Gastroesophageal sphincter (tissue), 3 donors: ENCODE measurements at regions not wholly inside any gene's neighbourhood (a gene's known extent, or its start where the extent isn't known, plus 50 kb on each side); places are given as distances from the start of the nearest gene placed in this dataset.

Source experiments
- CTCF ChIP-seq, 4 experiments: fragments of 200-600 bp in 2 of 4; fragments of 450-650 bp in 2 of 4; sonication (generic) in 1 of 4; IDR thresholded peaks; one replicate each; pipeline ENCODE4 v1.5.1; 2017 to 2019; ENCODE audit warnings: antibody characterized with exemption in 4 of 4, mild to moderate bottlenecking in 2 of 4, moderate library complexity in 2 of 4
- EP300 ChIP-seq: sonication (generic); formaldehyde crosslinking; IDR thresholded peaks from one replicate; pipeline ENCODE4 v1.6.1; 2017; ENCODE audit warnings: antibody characterized with exemption, mild to moderate bottlenecking
- POLR2A ChIP-seq, 2 donors: fragments of 450-650 bp; IDR thresholded peaks; one replicate each; pipeline ENCODE4 v1.6.1; 2017; ENCODE audit warnings: antibody characterized with exemption in 2 of 2, mild to moderate bottlenecking in 2 of 2, moderate library complexity in 1 of 2
- POLR2AphosphoS5 ChIP-seq: sonication (generic); formaldehyde crosslinking; IDR thresholded peaks from one replicate; pipeline ENCODE4 v1.6.1; 2017; ENCODE audit warnings: antibody characterized with exemption

- TF ChIP-seq CTCF (IDR thresholded peaks at IDR 0.05) (no peak), POLR2AphosphoS5 (no peak), EP300 (no peak), POLR2A (IDR thresholded peaks at IDR 0.05) (no peak)
Measured at GRCh38 chr3:187518616-187519015, 150.4 kb downstream of the RTP4 start.
